ENCODE measurements at regions not wholly inside any gene's neighbourhood (a gene's known extent, or its start where the extent isn't known, plus 50 kb on each side); places are given as distances from the start of the nearest gene placed in this dataset.
A peak's percentile ranks its signal among the peaks of the same experiment; 100 is the strongest.

DNA sequence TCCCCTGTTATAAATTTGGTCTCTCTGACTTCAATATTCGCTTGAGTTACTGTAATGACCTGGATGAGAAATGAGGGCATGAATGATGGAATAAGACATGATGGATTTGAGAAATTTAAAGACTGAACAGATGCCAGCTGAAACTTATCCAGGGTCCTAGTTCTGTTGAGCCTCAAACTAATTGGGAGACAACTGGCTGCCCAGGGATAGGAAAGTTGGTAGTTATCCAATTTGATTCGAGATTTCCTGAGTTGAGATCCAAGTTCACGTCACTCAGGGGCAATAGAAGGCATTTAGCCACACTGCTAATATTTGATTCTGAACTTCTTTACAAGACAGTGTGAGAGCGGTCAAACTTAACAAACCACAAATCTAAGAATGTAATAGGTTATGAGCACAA, 159.0 kb upstream of the CXCL13 start:
- no peak for TF ChIP-seq MXI1 (conservative IDR thresholded peaks at IDR 0.05; ENCODE audit: poor library complexity, severe bottlenecking)
- TF ChIP-seq RAD21 (conservative IDR thresholded peaks at IDR 0.05) = no peak
- TF ChIP-seq EP300 (conservative IDR thresholded peaks at IDR 0.05; ENCODE audit: poor library complexity, severe bottlenecking) = no peak
- TF ChIP-seq SMC3 (conservative IDR thresholded peaks at IDR 0.05; ENCODE audit: poor library complexity) = no peak
- TF ChIP-seq CTCF (IDR thresholded peaks at IDR 0.05; ENCODE audit: poor library complexity, severe bottlenecking) = no peak
- TF ChIP-seq POLR2AphosphoS5 (IDR thresholded peaks at IDR 0.05) = no peak
- no peak for TF ChIP-seq TAF1 (IDR thresholded peaks at IDR 0.05; ENCODE audit: low read depth)
- no peak for TF ChIP-seq EZH2 (IDR thresholded peaks at IDR 0.05; ENCODE audit: borderline replicate concordance, insufficient read depth, low read length, poor library complexity, severe bottlenecking)
- no peak for TF ChIP-seq REST (IDR thresholded peaks at IDR 0.05; ENCODE audit: borderline replicate concordance)

DNA sequence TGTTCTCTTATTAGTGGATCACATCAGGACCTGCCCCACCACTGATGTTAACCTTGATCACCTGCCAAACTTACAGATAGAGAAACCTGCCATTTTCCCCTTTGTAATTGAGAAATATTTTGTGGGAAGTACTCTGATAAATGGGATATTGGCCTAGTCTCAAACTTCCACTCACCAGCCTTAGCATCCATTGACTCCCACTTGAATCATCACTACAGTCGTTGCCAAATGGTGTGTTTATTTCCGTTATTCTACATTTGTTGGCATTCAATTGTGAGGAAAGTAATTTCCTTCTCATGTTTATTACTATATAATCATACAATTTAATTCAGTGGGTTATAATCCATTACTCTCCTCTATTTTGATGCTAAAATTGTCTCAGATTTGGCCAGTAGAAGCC, 156.4 kb upstream of the CXCL13 start:
- no peaks in the 10 kb centered on the region for H4K20me1 ChIP-seq (ENCODE audit: insufficient read depth)
- H3K4me2 ChIP-seq (ENCODE audit: low read length) = no peak overlapping the region
- no peaks in the 10 kb centered on the region for H3K36me3 ChIP-seq (ENCODE audit: insufficient read depth, low read length)
- no peaks in the 10 kb centered on the region for H3K9me2 ChIP-seq (ENCODE audit: insufficient read depth, low read length)
- H2AFZ ChIP-seq (ENCODE audit: low read depth, low read length) = no peak overlapping the region
- H3K27me3 ChIP-seq (ENCODE audit: insufficient read depth, low read depth, low read length) = no peaks in the 10 kb centered on the region
- no peak overlapping the region for H3K27ac ChIP-seq (ENCODE audit: low read length)
- no peaks in the 10 kb centered on the region for H3K79me2 ChIP-seq (replicated peaks; ENCODE audit: insufficient read depth, low read length)
- H3K9me3 ChIP-seq (ENCODE audit: low read length) = no peaks in the 10 kb centered on the region
- H3K4me3 ChIP-seq (ENCODE audit: low read length) = no peak overlapping the region
- H3F3A ChIP-seq (ENCODE audit: insufficient read depth, low read length, poor library complexity, severe bottlenecking) = no peaks in the 10 kb centered on the region
- no peak for TF ChIP-seq POLR2AphosphoS5 (IDR thresholded peaks at IDR 0.05)
- TF ChIP-seq MXI1 (conservative IDR thresholded peaks at IDR 0.05; ENCODE audit: poor library complexity, severe bottlenecking) = no peak
- no peak for TF ChIP-seq SMC3 (conservative IDR thresholded peaks at IDR 0.05; ENCODE audit: poor library complexity)
- no peak for TF ChIP-seq EZH2 (IDR thresholded peaks at IDR 0.05; ENCODE audit: borderline replicate concordance, insufficient read depth, low read length, poor library complexity, severe bottlenecking)
- TF ChIP-seq CTCF (IDR thresholded peaks at IDR 0.05; ENCODE audit: poor library complexity, severe bottlenecking) = no peak
- TF ChIP-seq REST (IDR thresholded peaks at IDR 0.05; ENCODE audit: borderline replicate concordance) = no peak
- TF ChIP-seq EP300 (conservative IDR thresholded peaks at IDR 0.05; ENCODE audit: poor library complexity, severe bottlenecking) = no peak
- TF ChIP-seq RAD21 (conservative IDR thresholded peaks at IDR 0.05) = no peak
- no peak for TF ChIP-seq TAF1 (IDR thresholded peaks at IDR 0.05; ENCODE audit: low read depth)
- H3K9ac ChIP-seq (ENCODE audit: low read length) = no peak overlapping the region

More for the DNA sequence above, 159.0 kb upstream of the CXCL13 start:
- Histone ChIP-seq H3F3A (ENCODE audit: insufficient read depth, low read length, poor library complexity, severe bottlenecking) (no peaks in the 10 kb centered on the region), H3K9me3 (ENCODE audit: low read length) (no peaks in the 10 kb centered on the region), H2AFZ (ENCODE audit: low read depth, low read length) (no peak overlapping the region), H3K4me2 (ENCODE audit: low read length) (no peak overlapping the region), H3K9ac (ENCODE audit: low read length) (no peak overlapping the region), H3K36me3 (ENCODE audit: insufficient read depth, low read length) (no peaks in the 10 kb centered on the region), H3K27me3 (ENCODE audit: insufficient read depth, low read depth, low read length) (no peaks in the 10 kb centered on the region), H3K9me2 (ENCODE audit: insufficient read depth, low read length) (no peaks in the 10 kb centered on the region), H3K4me3 (ENCODE audit: low read length) (no peak overlapping the region), H3K79me2 (replicated peaks; ENCODE audit: insufficient read depth, low read length) (no peaks in the 10 kb centered on the region), H4K20me1 (ENCODE audit: insufficient read depth) (no peaks in the 10 kb centered on the region), H3K27ac (ENCODE audit: low read length) (peak overlapping the region; percentile 69)

All from neural cell (in vitro differentiated cells).